Neural cell (in vitro differentiated cells): ENCODE measurements at regions not wholly inside any gene's neighbourhood (a gene's known extent, or its start where the extent isn't known, plus 50 kb on each side); places are given as distances from the start of the nearest gene placed in this dataset.

Experiments
- H2AFZ ChIP-seq: fragments of 200-600, 300-800 bp; sonication (generic), shearing (Covaris generic); 2 replicates; pipeline ENCODE4 v1.6.0; 2014; ENCODE audit warnings: low read depth, mild to moderate bottlenecking, antibody characterized with exemption, low read length, moderate library complexity
- H3F3A ChIP-seq: fragments of 200-600 bp; shearing (Covaris generic); 2 replicates; pipeline ENCODE4 v1.6.1; 2016; ENCODE audit warnings: mild to moderate bottlenecking, moderate library complexity, mixed read lengths, antibody characterized with exemption, low read length; ENCODE audit not compliant: insufficient read depth, poor library complexity, severe bottlenecking
- H3K27ac ChIP-seq: fragments of 200-600, 300-800 bp; sonication (generic), shearing (Covaris generic); 2 replicates; pipeline ENCODE4 v1.5.1; 2014; ENCODE audit warnings: mild to moderate bottlenecking, low read length, moderate library complexity
- H3K27me3 ChIP-seq: fragments of 300-800, 200-600 bp; sonication (generic), shearing (Covaris generic); 2 replicates; pipeline ENCODE4 v1.6.0; 2014; ENCODE audit warnings: mild to moderate bottlenecking, low read depth, low read length, moderate library complexity; ENCODE audit not compliant: insufficient read depth
- H3K36me3 ChIP-seq: fragments of 300-800, 200-600 bp; sonication (generic), shearing (Covaris generic); 2 replicates; pipeline ENCODE4 v1.5.1; 2014; ENCODE audit warnings: mild to moderate bottlenecking, antibody characterized with exemption, low read length, moderate library complexity; ENCODE audit not compliant: insufficient read depth
- H3K4me2 ChIP-seq: fragments of 300-800, 200-600 bp; sonication (generic), shearing (Covaris generic); 2 replicates; pipeline ENCODE4 v1.6.0; 2014; ENCODE audit warnings: mild to moderate bottlenecking, low read length
- H3K4me3 ChIP-seq: fragments of 300-800, 200-600 bp; sonication (generic), shearing (Covaris generic); 2 replicates; pipeline ENCODE4 v1.5.1; 2014; ENCODE audit warnings: mild to moderate bottlenecking, low read length, moderate library complexity
- H3K79me2 ChIP-seq: fragments of 200-600 bp; shearing (Covaris generic); replicated peaks from 2 replicates; pipeline ENCODE4 v1.6.0; 2014; ENCODE audit warnings: mild to moderate bottlenecking, low read length, moderate library complexity; ENCODE audit not compliant: insufficient read depth
- H3K9ac ChIP-seq: fragments of 300-800, 200-600 bp; sonication (generic), shearing (Covaris generic); 2 replicates; pipeline ENCODE4 v1.6.1; 2016; ENCODE audit warnings: mild to moderate bottlenecking, low read length, mixed read lengths
- H3K9me2 ChIP-seq: fragments of 200-600 bp; shearing (Covaris generic); 2 replicates; pipeline ENCODE4 v1.6.1; 2016; ENCODE audit warnings: mild to moderate bottlenecking, low read length, mixed read lengths; ENCODE audit not compliant: insufficient read depth
- H3K9me3 ChIP-seq: fragments of 200-600, 300-800 bp; sonication (generic), shearing (Covaris generic); 2 replicates; pipeline ENCODE4 v1.6.1; 2016; ENCODE audit warnings: mild to moderate bottlenecking, mixed run types, low read length, moderate library complexity, mixed read lengths
- H4K20me1 ChIP-seq: fragments of 200-600 bp; shearing (Covaris generic); 2 replicates; pipeline ENCODE4 v1.6.1; 2016; ENCODE audit warnings: mild to moderate bottlenecking, mixed run types; ENCODE audit not compliant: insufficient read depth
- EP300 ChIP-seq: fragments of 450-650 bp; conservative IDR thresholded peaks from 2 replicates; pipeline ENCODE4 v1.6.1; 2014; ENCODE audit warnings: antibody characterized with exemption, mild to moderate bottlenecking, moderate library complexity; ENCODE audit not compliant: poor library complexity, severe bottlenecking
- EZH2 ChIP-seq: fragments of 200-600, 300-800 bp; shearing (Covaris generic), sonication (generic); IDR thresholded peaks from 2 replicates; pipeline ENCODE4 v1.6.1; 2014; ENCODE audit warnings: antibody characterized with exemption, low read length, borderline replicate concordance, mild to moderate bottlenecking; ENCODE audit not compliant: insufficient read depth, poor library complexity, severe bottlenecking
- MXI1 ChIP-seq: fragments of 450-650 bp; conservative IDR thresholded peaks from 2 replicates; pipeline ENCODE4 v1.6.1; 2014; ENCODE audit warnings: antibody characterized with exemption, mild to moderate bottlenecking; ENCODE audit not compliant: poor library complexity, severe bottlenecking
- POLR2AphosphoS5 ChIP-seq: IDR thresholded peaks from 2 replicates; pipeline ENCODE4 v1.6.1; 2012
- RAD21 ChIP-seq: fragments of 450-650 bp; conservative IDR thresholded peaks from 2 replicates; pipeline ENCODE4 v1.6.1; 2014; ENCODE audit warnings: antibody characterized with exemption, mild to moderate bottlenecking, moderate library complexity
- SMC3 ChIP-seq: fragments of 450-650 bp; conservative IDR thresholded peaks from 2 replicates; pipeline ENCODE4 v1.6.1; 2014; ENCODE audit warnings: antibody characterized with exemption, mild to moderate bottlenecking, moderate library complexity; ENCODE audit not compliant: poor library complexity
- TAF1 ChIP-seq: IDR thresholded peaks from 2 replicates; pipeline ENCODE4 v1.6.1; 2012; ENCODE audit warnings: low read depth
- TF ChIP-seq, protein P1 (sequence below): IDR thresholded peaks from 2 replicates; pipeline ENCODE4 v1.6.1; 2012; ENCODE audit warnings: borderline replicate concordance
- TF ChIP-seq, protein P2 (sequence below): fragments of 450-650 bp; IDR thresholded peaks from 2 replicates; pipeline ENCODE4 v1.5.1; 2014; ENCODE audit warnings: antibody characterized with exemption, mild to moderate bottlenecking, moderate library complexity; ENCODE audit not compliant: poor library complexity, severe bottlenecking

DNA sequence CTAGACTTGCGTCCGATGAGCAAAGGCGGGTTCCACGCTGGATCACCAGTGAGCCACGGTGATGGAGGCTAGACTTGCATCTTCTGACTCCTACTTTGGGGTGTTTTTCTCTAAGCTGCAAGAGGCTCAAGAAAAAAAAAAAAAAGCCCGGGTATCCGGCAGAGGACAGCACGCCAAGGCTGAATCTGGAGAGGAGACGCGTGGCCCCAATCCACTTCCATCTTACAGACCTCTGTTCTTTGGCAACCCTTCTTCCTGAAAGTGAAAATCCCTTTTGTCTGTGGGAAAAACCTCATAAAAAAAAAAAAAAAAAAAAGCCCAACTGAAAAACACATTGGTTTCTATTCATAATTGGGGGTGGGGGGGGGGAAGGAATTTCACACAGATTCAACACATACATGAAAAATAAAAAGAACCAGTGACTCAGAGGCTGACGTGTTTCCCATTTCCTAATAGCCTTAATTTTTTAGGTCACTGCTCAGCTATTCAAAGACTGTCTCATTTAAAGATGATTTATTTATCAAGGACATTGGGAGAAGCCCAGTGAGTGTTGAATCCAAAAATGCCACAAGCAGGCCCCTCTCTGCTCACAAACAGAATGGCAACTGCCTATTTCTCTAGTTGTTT, 258.3 kb downstream of the FOXL1 start:
- no peak overlapping the region for H3K9ac ChIP-seq
- no peaks in the 10 kb centered on the region for H3K9me3 ChIP-seq
- no peaks in the 10 kb centered on the region for H3K36me3 ChIP-seq
- no peaks in the 10 kb centered on the region for H3K9me2 ChIP-seq
- TF ChIP-seq, protein P1, sequence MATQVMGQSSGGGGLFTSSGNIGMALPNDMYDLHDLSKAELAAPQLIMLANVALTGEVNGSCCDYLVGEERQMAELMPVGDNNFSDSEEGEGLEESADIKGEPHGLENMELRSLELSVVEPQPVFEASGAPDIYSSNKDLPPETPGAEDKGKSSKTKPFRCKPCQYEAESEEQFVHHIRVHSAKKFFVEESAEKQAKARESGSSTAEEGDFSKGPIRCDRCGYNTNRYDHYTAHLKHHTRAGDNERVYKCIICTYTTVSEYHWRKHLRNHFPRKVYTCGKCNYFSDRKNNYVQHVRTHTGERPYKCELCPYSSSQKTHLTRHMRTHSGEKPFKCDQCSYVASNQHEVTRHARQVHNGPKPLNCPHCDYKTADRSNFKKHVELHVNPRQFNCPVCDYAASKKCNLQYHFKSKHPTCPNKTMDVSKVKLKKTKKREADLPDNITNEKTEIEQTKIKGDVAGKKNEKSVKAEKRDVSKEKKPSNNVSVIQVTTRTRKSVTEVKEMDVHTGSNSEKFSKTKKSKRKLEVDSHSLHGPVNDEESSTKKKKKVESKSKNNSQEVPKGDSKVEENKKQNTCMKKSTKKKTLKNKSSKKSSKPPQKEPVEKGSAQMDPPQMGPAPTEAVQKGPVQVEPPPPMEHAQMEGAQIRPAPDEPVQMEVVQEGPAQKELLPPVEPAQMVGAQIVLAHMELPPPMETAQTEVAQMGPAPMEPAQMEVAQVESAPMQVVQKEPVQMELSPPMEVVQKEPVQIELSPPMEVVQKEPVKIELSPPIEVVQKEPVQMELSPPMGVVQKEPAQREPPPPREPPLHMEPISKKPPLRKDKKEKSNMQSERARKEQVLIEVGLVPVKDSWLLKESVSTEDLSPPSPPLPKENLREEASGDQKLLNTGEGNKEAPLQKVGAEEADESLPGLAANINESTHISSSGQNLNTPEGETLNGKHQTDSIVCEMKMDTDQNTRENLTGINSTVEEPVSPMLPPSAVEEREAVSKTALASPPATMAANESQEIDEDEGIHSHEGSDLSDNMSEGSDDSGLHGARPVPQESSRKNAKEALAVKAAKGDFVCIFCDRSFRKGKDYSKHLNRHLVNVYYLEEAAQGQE: no peak
- TF ChIP-seq MXI1 (no peak), RAD21 (no peak), EZH2 (no peak), POLR2AphosphoS5 (no peak), SMC3 (no peak), TAF1 (no peak), EP300 (no peak)
- TF ChIP-seq, protein P2, sequence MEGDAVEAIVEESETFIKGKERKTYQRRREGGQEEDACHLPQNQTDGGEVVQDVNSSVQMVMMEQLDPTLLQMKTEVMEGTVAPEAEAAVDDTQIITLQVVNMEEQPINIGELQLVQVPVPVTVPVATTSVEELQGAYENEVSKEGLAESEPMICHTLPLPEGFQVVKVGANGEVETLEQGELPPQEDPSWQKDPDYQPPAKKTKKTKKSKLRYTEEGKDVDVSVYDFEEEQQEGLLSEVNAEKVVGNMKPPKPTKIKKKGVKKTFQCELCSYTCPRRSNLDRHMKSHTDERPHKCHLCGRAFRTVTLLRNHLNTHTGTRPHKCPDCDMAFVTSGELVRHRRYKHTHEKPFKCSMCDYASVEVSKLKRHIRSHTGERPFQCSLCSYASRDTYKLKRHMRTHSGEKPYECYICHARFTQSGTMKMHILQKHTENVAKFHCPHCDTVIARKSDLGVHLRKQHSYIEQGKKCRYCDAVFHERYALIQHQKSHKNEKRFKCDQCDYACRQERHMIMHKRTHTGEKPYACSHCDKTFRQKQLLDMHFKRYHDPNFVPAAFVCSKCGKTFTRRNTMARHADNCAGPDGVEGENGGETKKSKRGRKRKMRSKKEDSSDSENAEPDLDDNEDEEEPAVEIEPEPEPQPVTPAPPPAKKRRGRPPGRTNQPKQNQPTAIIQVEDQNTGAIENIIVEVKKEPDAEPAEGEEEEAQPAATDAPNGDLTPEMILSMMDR: no peak
- no peaks in the 10 kb centered on the region for H3F3A ChIP-seq
- H3K4me3 ChIP-seq: no peak overlapping the region
- no peaks in the 10 kb centered on the region for H3K79me2 ChIP-seq
- no peak overlapping the region for H3K4me2 ChIP-seq
- no peaks in the 10 kb centered on the region for H3K27me3 ChIP-seq
- H3K27ac ChIP-seq: no peak overlapping the region
- no peaks in the 10 kb centered on the region for H4K20me1 ChIP-seq
- no peak overlapping the region for H2AFZ ChIP-seq

DNA sequence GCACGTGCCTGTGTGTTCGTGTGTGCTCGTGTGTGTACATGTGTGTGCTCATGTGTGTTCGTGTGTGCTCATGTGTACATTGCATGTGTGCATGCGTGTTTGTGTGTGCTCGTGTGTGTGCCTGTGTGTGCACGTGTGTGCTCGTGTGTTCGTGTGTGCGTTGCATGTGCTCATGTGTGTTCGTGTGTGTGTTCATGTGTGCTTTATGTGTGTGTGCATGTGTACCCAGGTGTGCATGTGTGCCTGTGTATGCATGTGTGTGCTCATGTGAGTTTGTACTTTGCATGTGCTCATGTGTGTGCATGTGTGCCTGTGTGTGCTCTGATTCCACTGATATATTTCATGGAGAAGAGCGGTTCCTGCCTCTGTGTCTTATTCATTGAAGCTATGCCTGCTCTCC, 265.5 kb downstream of the FOXL1 start:
- no peaks in the 10 kb centered on the region for H3K9me2 ChIP-seq
- H3K79me2 ChIP-seq: no peaks in the 10 kb centered on the region
- no peak overlapping the region for H3K4me2 ChIP-seq
- no peaks in the 10 kb centered on the region for H3K36me3 ChIP-seq
- no peaks in the 10 kb centered on the region for H3K27me3 ChIP-seq
- TF ChIP-seq EP300 (no peak), POLR2AphosphoS5 (no peak), RAD21 (no peak), EZH2 (no peak), TAF1 (no peak), SMC3 (no peak), MXI1 (no peak)
- TF ChIP-seq, protein P1: no peak
- no peak overlapping the region for H2AFZ ChIP-seq
- H4K20me1 ChIP-seq: no peaks in the 10 kb centered on the region
- H3K9me3 ChIP-seq: no peaks in the 10 kb centered on the region
- H3K9ac ChIP-seq: no peak overlapping the region
- H3K4me3 ChIP-seq: no peak overlapping the region
- H3F3A ChIP-seq: no peaks in the 10 kb centered on the region
- H3K27ac ChIP-seq: no peak overlapping the region
